ENCODE measurements at regions not wholly inside any gene's neighbourhood (a gene's known extent, or its start where the extent isn't known, plus 50 kb on each side); places are given as distances from the start of the nearest gene placed in this dataset.
"Not testable (repeated sequence)": the region's sequence is repeated elsewhere in the genome, so short reads cannot be mapped to it uniquely, and the experiment has no call there.

- DNase-seq (ENCODE audit: low read depth, low spot score) = not testable (repeated sequence)
These were observed 296.6 kb upstream of the NBPF12 start for GRCh38 chr1:146641534-146641933.

- DNase-seq (ENCODE audit: low read depth, low spot score) = not testable (repeated sequence)
These were observed 297.5 kb upstream of the NBPF12 start for GRCh38 chr1:146640671-146641070.

DNA sequence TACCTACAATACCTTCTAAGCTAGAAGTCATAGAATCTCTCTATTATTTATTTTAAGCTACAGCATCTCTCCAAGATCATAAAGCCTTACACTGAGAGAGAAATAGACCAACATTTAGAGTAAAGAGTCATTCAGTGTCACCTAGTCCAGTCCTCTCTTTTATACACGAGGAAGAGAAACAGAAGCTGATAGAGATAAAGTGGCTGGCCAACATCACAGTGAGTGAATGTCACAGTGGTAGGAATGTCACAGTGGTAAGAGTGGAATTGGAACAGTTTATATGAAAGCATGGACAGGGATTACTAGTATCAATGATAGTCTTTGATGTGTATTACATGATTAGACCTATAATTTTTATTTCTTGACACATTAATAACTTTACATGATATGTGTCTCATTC, 307.8 kb upstream of the NBPF12 start:
- not testable (repeated sequence) for DNase-seq (ENCODE audit: low read depth, low spot score)

DNA sequence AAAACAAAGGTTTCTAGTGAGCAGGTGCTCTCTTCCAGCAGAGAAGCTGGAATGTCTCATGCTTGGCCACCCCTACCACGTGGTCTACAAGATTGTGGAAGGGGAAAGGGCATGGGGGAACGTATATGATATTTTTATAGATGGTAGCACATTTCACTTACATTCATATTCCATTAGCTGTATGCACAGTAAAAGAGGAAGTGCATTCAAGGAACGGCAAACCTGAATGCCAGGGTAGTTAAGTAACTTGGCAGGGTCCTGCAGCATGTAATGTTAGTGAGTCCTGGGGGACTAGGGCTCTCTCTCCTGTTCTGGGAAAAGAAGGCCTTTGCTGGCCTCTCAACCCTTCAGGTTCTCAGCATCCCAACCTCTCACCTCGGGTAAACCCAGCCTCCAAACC, 319.5 kb upstream of the NBPF12 start:
- not testable (repeated sequence) for DNase-seq (ENCODE audit: low read depth, low spot score)

GRCh38 chr1:146604681-146605080, 333.4 kb upstream of the NBPF12 start:
- DNase-seq (ENCODE audit: low read depth, low spot score) = not testable (repeated sequence)

DNA sequence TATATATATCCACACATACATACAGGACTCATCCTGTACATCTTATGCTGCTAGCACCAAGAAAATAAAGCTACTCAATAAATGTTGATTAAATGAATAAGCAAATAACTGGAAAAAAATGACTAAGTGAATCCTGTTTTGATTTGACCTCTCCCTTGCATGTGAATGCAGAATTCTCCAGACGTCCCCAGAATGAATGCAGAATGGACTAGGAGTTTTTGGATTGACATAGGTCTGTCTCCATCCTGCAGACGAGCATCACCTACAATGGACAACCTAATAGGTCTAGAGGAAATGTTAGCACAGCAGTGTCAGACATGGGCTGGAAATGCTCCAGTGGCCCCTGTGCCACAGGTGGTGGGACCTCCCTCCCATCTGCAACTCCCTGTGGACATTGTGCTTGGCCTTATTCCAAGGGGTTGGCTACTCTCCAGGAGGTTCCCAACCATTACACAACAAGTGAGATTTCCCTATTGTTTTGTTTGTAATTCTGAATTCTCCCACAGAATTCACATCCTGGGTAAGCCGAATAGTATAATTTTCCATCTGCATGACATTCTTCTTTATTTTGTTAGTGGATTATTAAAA, 337.3 kb upstream of the NBPF12 start:
- DNase-seq (ENCODE audit: low read depth, low spot score) = not testable (repeated sequence)

GRCh38 chr1:146599906-146600305, 338.2 kb upstream of the NBPF12 start:
- not testable (repeated sequence) for DNase-seq (ENCODE audit: low read depth, low spot score)

DNA sequence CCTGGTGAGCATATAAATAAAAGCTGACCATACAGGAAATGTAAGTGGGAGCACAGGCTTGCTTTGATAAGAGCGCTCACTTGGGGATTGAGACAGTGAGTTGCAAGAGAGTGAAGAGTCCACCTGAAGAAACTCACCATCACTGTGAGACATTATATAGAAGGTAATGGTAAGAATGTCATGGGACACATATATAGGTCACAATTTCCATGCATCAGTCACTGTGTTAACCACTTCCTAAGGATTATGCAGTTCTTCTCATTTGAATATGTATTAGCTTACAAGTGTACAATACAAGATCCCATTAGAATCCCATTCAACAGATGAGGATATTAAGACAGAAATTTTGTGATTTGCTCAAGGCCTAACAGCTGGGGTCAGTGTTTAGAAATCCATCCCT, 352.4 kb upstream of the NOTCH2NLA start:
- not testable (repeated sequence) for DNase-seq (ENCODE audit: low read depth, low spot score)

DNA sequence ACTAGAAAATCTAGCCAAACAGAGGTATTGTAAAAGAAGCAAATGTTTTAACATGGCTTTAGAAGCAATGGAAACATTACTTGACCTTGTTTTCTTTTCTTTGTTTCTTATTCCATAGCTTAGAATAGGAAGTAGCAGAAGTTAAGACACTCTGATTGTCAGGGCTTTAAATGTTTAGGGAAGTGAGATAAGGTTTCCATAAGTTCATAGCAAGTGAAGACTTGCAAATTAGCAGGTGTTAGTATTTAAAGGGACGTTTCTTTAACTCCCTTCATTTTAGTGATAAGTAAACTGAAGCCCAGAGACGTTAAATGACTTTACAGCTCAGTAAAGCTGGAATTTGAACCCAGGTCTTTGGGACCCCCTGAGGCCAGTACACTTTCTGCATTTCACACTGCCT, 338.7 kb upstream of the NOTCH2NLA start:
- DNase-seq (ENCODE audit: low read depth, low spot score) = not testable (repeated sequence)

DNA sequence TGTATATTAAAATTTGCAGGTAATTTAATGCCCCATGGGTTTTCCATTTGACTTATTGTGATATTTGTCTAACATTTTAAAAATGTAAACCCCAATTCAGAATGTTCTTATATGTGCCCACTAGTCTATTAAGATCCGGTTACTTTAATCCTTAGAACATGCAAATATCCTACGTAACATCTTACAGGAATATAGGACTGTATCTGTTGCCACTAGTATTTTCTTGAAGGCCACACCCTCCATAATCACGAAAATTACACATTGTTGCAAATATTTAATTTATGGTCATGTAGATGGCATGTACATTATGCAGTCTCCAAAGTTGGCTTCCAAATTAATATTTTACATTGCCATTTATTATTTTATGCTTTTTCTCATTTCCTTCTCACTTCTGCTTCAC, 329.2 kb upstream of the NOTCH2NLA start:
- not testable (repeated sequence) for DNase-seq (ENCODE audit: low read depth, low spot score)

GRCh38 chr1:146556405-146556804, 327.6 kb upstream of the NOTCH2NLA start:
- not testable (repeated sequence) for DNase-seq (ENCODE audit: low read depth, low spot score)

DNA sequence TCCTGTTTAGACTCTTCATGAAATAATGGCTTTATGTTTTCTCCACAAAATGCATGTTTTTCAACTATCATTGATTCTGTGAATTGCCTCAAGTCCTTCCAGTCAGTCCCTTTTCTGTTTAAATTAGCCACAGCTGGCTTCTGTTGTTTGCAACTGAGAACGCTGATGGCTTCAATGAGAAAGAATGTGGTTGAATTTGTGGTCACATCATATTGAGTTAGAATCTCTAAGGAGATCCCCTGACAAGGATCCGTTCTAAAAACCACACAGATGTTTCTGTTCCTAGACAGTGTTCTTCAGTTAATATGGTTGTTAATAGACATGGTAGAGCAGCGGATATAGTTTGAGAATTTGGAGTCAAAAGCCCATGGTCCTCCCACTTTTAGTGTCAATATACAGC, 323.6 kb upstream of the NOTCH2NLA start:
- DNase-seq (ENCODE audit: low read depth, low spot score) = not testable (repeated sequence)

- not testable (repeated sequence) for DNase-seq (ENCODE audit: low read depth, low spot score)
These were observed 319.9 kb upstream of the NOTCH2NLA start for GRCh38 chr1:146548684-146549083.

DNA sequence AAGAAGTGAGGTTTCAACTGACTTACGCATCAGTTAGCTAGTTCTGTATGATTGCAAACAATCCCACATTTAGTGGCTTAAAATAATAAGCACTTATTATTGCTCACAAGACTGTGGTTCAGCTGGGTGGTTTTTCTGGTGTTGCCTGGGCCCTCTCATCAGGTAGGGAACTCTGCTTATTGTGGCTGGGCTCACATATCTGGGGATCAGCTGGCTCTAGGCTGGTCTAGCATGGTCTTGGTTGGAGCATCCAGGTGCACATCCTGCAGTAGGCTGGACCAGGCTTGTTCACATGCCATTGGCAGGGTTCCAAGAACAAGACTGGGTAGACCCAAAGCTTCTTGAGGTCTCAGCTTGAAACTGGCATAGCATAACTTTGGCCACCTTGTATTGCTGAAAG, 317.4 kb upstream of the NOTCH2NLA start:
- DNase-seq (ENCODE audit: low read depth, low spot score) = not testable (repeated sequence)

GRCh38 chr1:146537775-146538373, 309.1 kb upstream of the NOTCH2NLA start:
- DNase-seq (ENCODE audit: low read depth, low spot score) = not testable (repeated sequence)

- DNase-seq (ENCODE audit: low read depth, low spot score) = not testable (repeated sequence)
These were observed 307.2 kb upstream of the NOTCH2NLA start for GRCh38 chr1:146536028-146536427.

GRCh38 chr1:146535575-146535974, 306.8 kb upstream of the NOTCH2NLA start:
- DNase-seq (ENCODE audit: low read depth, low spot score) = not testable (repeated sequence)

GRCh38 chr1:146530958-146531357, 302.1 kb upstream of the NOTCH2NLA start:
- DNase-seq (ENCODE audit: low read depth, low spot score) = not testable (repeated sequence)

DNA sequence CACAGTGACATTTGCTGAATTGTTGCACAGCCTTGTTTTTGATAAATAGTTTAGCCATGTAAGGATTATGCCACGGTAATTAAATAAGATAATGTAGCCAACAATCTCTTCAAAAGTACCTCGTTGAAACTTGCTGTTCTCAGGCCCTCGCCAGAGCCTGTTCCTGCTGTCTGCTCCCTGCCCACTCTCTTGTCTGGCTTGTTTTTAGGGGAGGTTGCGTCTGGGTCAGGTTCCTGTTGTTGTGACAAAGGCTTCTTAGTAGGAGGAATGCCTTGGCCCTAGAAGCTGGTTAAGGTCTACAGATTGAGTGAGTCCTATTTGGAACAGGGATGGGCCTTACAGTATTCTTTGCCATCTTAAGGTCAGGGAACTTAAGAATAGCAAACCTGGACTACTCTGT, 294.0 kb upstream of the NOTCH2NLA start:
- not testable (repeated sequence) for DNase-seq (ENCODE audit: low read depth, low spot score)

DNA sequence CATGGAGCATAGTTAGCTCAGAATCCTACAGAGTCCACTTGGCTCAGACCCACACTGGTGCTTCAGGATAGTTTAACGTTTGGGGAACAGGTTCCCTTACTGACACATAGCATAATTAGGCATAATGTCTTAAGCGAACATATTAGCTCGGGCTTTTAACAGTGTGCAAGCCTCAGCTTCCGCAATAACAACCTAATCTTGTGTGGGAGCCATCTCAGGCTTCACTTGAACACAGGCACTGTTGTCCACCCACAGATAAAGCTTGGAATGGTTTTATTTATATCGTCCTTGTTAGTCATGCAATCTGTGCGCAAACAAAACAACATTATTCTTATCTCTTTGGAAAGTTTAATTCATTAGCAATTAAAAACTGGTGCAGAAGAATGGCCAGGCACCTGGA, 293.5 kb upstream of the NOTCH2NLA start:
- not testable (repeated sequence) for DNase-seq (ENCODE audit: low read depth, low spot score)

DNA sequence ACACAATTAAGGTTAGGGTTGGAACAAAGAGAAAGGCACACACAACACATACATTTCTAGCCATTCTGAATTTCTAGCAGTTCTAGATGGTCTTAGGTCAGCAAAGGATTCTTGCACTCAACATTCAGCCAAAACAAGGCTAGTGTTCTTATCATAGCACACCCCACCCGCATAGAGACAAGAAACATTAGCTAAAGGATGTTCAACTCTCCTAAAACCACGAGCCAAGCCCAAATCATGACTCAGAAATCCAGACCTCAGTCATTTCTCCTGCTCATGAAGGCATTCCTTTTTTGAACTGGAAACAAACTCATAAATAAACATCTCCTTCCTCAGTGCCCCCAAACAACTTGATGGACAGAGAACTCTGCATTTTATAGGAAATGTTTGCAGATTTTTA, 293.0 kb upstream of the NOTCH2NLA start:
- not testable (repeated sequence) for DNase-seq (ENCODE audit: low read depth, low spot score)

- DNase-seq (ENCODE audit: low read depth, low spot score) = not testable (repeated sequence)
These were observed 284.9 kb upstream of the NOTCH2NLA start for GRCh38 chr1:146513754-146514153.

DNA sequence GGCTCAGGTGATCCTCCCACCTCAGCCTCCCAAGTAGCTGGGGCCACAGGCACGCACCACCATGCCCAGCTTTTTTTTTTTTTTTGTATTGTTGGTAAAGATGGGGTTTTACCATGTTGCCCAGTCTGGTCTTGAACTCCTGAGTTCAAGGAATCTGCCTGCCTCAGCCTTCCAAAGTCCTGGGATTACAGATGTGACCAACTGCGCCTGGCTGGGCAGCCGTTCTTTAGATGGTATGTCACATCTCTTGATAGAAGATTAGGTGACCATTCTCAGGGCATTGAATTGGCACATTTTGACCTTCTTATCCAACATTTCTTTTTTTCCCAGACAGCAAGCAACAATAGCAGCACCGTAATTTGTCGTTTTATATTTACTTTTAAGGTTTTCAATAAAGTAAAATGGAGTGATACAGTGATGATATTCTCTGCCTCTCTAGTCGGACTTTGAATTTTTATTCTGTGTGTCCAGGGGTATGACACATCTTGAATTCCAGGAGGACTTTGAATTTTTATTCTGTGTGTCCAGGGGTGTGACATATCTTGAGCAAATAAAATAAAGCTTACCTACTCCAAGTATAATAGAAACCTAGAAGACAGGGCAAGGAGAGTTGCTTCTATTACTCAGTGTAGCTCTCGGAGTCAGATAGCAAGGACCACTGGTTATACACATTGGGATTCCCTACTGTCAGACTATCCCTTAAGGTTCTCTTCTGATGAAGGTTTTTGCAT, 282.4 kb upstream of the NOTCH2NLA start:
- DNase-seq (ENCODE audit: low read depth, low spot score) = not testable (repeated sequence)
